ENCODE measurements at regions not wholly inside any gene's neighbourhood (a gene's known extent, or its start where the extent isn't known, plus 50 kb on each side); places are given as distances from the start of the nearest gene placed in this dataset.
A peak's percentile ranks its signal among the peaks of the same experiment; 100 is the strongest.

- Histone ChIP-seq H2BK12ac (ENCODE audit: low read length) (no peak overlapping the region), H3K79me1 (ENCODE audit: low read depth, low read length) (no peaks in the 10 kb centered on the region), H4K8ac (ENCODE audit: low read depth, low read length) (no peak overlapping the region), H2BK120ac (ENCODE audit: low read depth, low read length) (no peak overlapping the region), H2BK5ac (ENCODE audit: low read length) (no peak overlapping the region), H3K27ac (replicated peaks; ENCODE audit: low read length) (no peak overlapping the region), H2BK15ac (ENCODE audit: low read length) (no peak overlapping the region), H3K9ac (ENCODE audit: low read depth, low read length, poor library complexity) (no peak overlapping the region), H3K36me3 (replicated peaks in 1 of 2; ENCODE audit: control insufficient read depth in 2 of 2, insufficient read depth in 2 of 2, low read length in 2 of 2) (no peaks in the 10 kb centered on the region), H3K14ac (ENCODE audit: low read length) (no peak overlapping the region), H4K91ac (ENCODE audit: low read depth, low read length, poor library complexity) (no peak overlapping the region), H3K4me3 (ENCODE audit: low read length in 2 of 2) (no peak overlapping the region), H2AFZ (ENCODE audit: low read length) (no peak overlapping the region), H3K23ac (ENCODE audit: low read depth, low read length, poor library complexity) (no peak overlapping the region), H3K4me1 (ENCODE audit: control insufficient read depth in 2 of 2, insufficient read depth in 1 of 2, low read depth in 1 of 2, low read length in 2 of 2) (peaks cover 0 to 2% of the 10 kb centered on the region in 2 donors), H3K27me3 (ENCODE audit: control insufficient read depth in 3 of 3, insufficient read depth in 3 of 3, low read depth in 1 of 3, low read length in 3 of 3) (no peaks in the 10 kb centered on the region), H3K18ac (ENCODE audit: low read length) (no peak overlapping the region), H2AK5ac (ENCODE audit: low read depth, low read length) (no peak overlapping the region), H3K4ac (ENCODE audit: low read length) (no peak overlapping the region), H3K4me2 (ENCODE audit: insufficient read depth, low read length, poor library complexity, severe bottlenecking) (no peak overlapping the region), H3K9me3 (replicated peaks in 1 of 2; ENCODE audit: control insufficient read depth in 2 of 2, insufficient read depth in 1 of 2, low read depth in 1 of 2, low read length in 2 of 2) (peaks cover 0 to 1% of the 10 kb centered on the region in 2 donors)
- no CpG with 5 or more reads among the region's 8 CpGs for whole genome bisulfite sequencing, 2 donors (ENCODE audit: extremely low coverage in 2 of 2, insufficient read length in 2 of 2, insufficient replicate concordance in 1 of 2)
- DNase-seq (ENCODE audit: low spot score) = no peak
These were observed 1437.8 kb downstream of the BRD1 start for GRCh38 chr22:48389916-48390315.

- Histone ChIP-seq H2BK5ac (ENCODE audit: low read length) (no peak overlapping the region), H2BK12ac (ENCODE audit: low read length) (no peak overlapping the region), H2BK15ac (ENCODE audit: low read length) (no peak overlapping the region), H3K18ac (ENCODE audit: low read length) (no peak overlapping the region), H2AK5ac (ENCODE audit: low read depth, low read length) (no peak overlapping the region), H3K23ac (ENCODE audit: low read depth, low read length, poor library complexity) (no peak overlapping the region), H3K36me3 (replicated peaks in 1 of 2; ENCODE audit: control insufficient read depth in 2 of 2, insufficient read depth in 2 of 2, low read length in 2 of 2) (no peaks in the 10 kb centered on the region), H3K9me3 (replicated peaks in 1 of 2; ENCODE audit: control insufficient read depth in 2 of 2, insufficient read depth in 1 of 2, low read depth in 1 of 2, low read length in 2 of 2) (peaks cover 0 to 1% of the 10 kb centered on the region in 2 donors), H3K9ac (ENCODE audit: low read depth, low read length, poor library complexity) (no peak overlapping the region), H4K8ac (ENCODE audit: low read depth, low read length) (no peak overlapping the region), H3K27me3 (ENCODE audit: control insufficient read depth in 3 of 3, insufficient read depth in 3 of 3, low read depth in 1 of 3, low read length in 3 of 3) (no peaks in the 10 kb centered on the region), H3K79me1 (ENCODE audit: low read depth, low read length) (no peaks in the 10 kb centered on the region), H3K4ac (ENCODE audit: low read length) (no peak overlapping the region), H3K14ac (ENCODE audit: low read length) (no peak overlapping the region), H2AFZ (ENCODE audit: low read length) (no peak overlapping the region), H3K4me1 (ENCODE audit: control insufficient read depth in 2 of 2, insufficient read depth in 1 of 2, low read depth in 1 of 2, low read length in 2 of 2) (no peaks in the 10 kb centered on the region), H3K27ac (replicated peaks; ENCODE audit: low read length) (no peak overlapping the region), H3K4me2 (ENCODE audit: insufficient read depth, low read length, poor library complexity, severe bottlenecking) (no peak overlapping the region), H3K4me3 (ENCODE audit: low read length in 2 of 2) (no peak overlapping the region), H2BK120ac (ENCODE audit: low read depth, low read length) (no peak overlapping the region), H4K91ac (ENCODE audit: low read depth, low read length, poor library complexity) (no peak overlapping the region)
- DNase-seq (ENCODE audit: low spot score) = no peak
- WGBS, 2 donors (ENCODE audit: extremely low coverage in 2 of 2, insufficient read length in 2 of 2, insufficient replicate concordance in 1 of 2) = no CpG with 5 or more reads among the region's 12 CpGs
These were observed 1445.5 kb downstream of the BRD1 start for GRCh38 chr22:48382197-48382596.

- Histone ChIP-seq H3K27me3 (ENCODE audit: control insufficient read depth in 3 of 3, insufficient read depth in 3 of 3, low read depth in 1 of 3, low read length in 3 of 3) (peaks cover 0 to 5% (median 0%) of the 10 kb centered on the region in 3 experiments), H3K27ac (replicated peaks; ENCODE audit: low read length) (no peak overlapping the region), H3K18ac (ENCODE audit: low read length) (peak overlapping the region; percentile 1), H3K23ac (ENCODE audit: low read depth, low read length, poor library complexity) (peak overlapping the region; percentile 40), H2BK15ac (ENCODE audit: low read length) (no peak overlapping the region), H3K14ac (ENCODE audit: low read length) (peak overlapping the region; percentile 50), H2AFZ (ENCODE audit: low read length) (no peak overlapping the region), H3K9me3 (replicated peaks in 1 of 2; ENCODE audit: control insufficient read depth in 2 of 2, insufficient read depth in 1 of 2, low read depth in 1 of 2, low read length in 2 of 2) (no peaks in the 10 kb centered on the region), H3K4me3 (ENCODE audit: low read length in 2 of 2) (peak overlapping the region in 1 of 2 donors; percentile 43), H3K4me1 (ENCODE audit: control insufficient read depth in 2 of 2, insufficient read depth in 1 of 2, low read depth in 1 of 2, low read length in 2 of 2) (no peaks in the 10 kb centered on the region), H4K8ac (ENCODE audit: low read depth, low read length) (peak overlapping the region; percentile 31), H3K4me2 (ENCODE audit: insufficient read depth, low read length, poor library complexity, severe bottlenecking) (no peak overlapping the region), H2BK5ac (ENCODE audit: low read length) (no peak overlapping the region), H3K79me1 (ENCODE audit: low read depth, low read length) (no peaks in the 10 kb centered on the region), H4K91ac (ENCODE audit: low read depth, low read length, poor library complexity) (no peak overlapping the region), H3K4ac (ENCODE audit: low read length) (peak overlapping the region; percentile 61), H3K36me3 (replicated peaks in 1 of 2; ENCODE audit: control insufficient read depth in 2 of 2, insufficient read depth in 2 of 2, low read length in 2 of 2) (no peaks in the 10 kb centered on the region), H2BK12ac (ENCODE audit: low read length) (peak overlapping the region; percentile 17), H3K9ac (ENCODE audit: low read depth, low read length, poor library complexity) (no peak overlapping the region), H2BK120ac (ENCODE audit: low read depth, low read length) (no peak overlapping the region), H2AK5ac (ENCODE audit: low read depth, low read length) (peak overlapping the region; percentile 44)
- DNase-seq (ENCODE audit: low spot score) = no peak
- no CpG with 5 or more reads among the region's 13 CpGs for WGBS, 2 donors (ENCODE audit: extremely low coverage in 2 of 2, insufficient read length in 2 of 2, insufficient replicate concordance in 1 of 2)
These were observed 1447.5 kb downstream of the BRD1 start for GRCh38 chr22:48380016-48380665.

- H3K27ac ChIP-seq (replicated peaks; ENCODE audit: low read length) = no peak overlapping the region
- H2AK5ac ChIP-seq (ENCODE audit: low read depth, low read length) = peak overlapping the region; percentile 27
- H4K91ac ChIP-seq (ENCODE audit: low read depth, low read length, poor library complexity) = no peak overlapping the region
- no peak overlapping the region for H3K14ac ChIP-seq (ENCODE audit: low read length)
- no CpG with 5 or more reads among the region's 13 CpGs for WGBS, 2 donors (ENCODE audit: extremely low coverage in 2 of 2, insufficient read length in 2 of 2, insufficient replicate concordance in 1 of 2)
- H3K23ac ChIP-seq (ENCODE audit: low read depth, low read length, poor library complexity) = no peak overlapping the region
- no peak for DNase-seq (ENCODE audit: low spot score)
- peak overlapping the region; percentile 29 for H3K18ac ChIP-seq (ENCODE audit: low read length)
- H3K4ac ChIP-seq (ENCODE audit: low read length) = no peak overlapping the region
- no peaks in the 10 kb centered on the region for H3K4me1 ChIP-seq (ENCODE audit: control insufficient read depth in 2 of 2, insufficient read depth in 1 of 2, low read depth in 1 of 2, low read length in 2 of 2)
- H2AFZ ChIP-seq (ENCODE audit: low read length) = no peak overlapping the region
- H2BK5ac ChIP-seq (ENCODE audit: low read length) = no peak overlapping the region
- no peak overlapping the region for H2BK120ac ChIP-seq (ENCODE audit: low read depth, low read length)
- H2BK12ac ChIP-seq (ENCODE audit: low read length) = no peak overlapping the region
- H3K27me3 ChIP-seq (ENCODE audit: control insufficient read depth in 3 of 3, insufficient read depth in 3 of 3, low read depth in 1 of 3, low read length in 3 of 3) = peaks cover 0 to 5% (median 0%) of the 10 kb centered on the region in 3 experiments
- H3K4me3 ChIP-seq (ENCODE audit: low read length in 2 of 2) = no peak overlapping the region
- no peak overlapping the region for H3K4me2 ChIP-seq (ENCODE audit: insufficient read depth, low read length, poor library complexity, severe bottlenecking)
- no peak overlapping the region for H3K9ac ChIP-seq (ENCODE audit: low read depth, low read length, poor library complexity)
- H3K79me1 ChIP-seq (ENCODE audit: low read depth, low read length) = no peaks in the 10 kb centered on the region
- no peak overlapping the region for H4K8ac ChIP-seq (ENCODE audit: low read depth, low read length)
- no peaks in the 10 kb centered on the region for H3K9me3 ChIP-seq (replicated peaks in 1 of 2; ENCODE audit: control insufficient read depth in 2 of 2, insufficient read depth in 1 of 2, low read depth in 1 of 2, low read length in 2 of 2)
- no peak overlapping the region for H2BK15ac ChIP-seq (ENCODE audit: low read length)
- H3K36me3 ChIP-seq (replicated peaks in 1 of 2; ENCODE audit: control insufficient read depth in 2 of 2, insufficient read depth in 2 of 2, low read length in 2 of 2) = no peaks in the 10 kb centered on the region
These were observed 1448.3 kb downstream of the BRD1 start for GRCh38 chr22:48379371-48379770.
